Activated CD8-positive, alpha-beta T cell treated with anti-CD3 and anti-CD28 coated beads for 36 hours (primary cell): ENCODE measurements at regions not wholly inside any gene's neighbourhood (a gene's known extent, or its start where the extent isn't known, plus 50 kb on each side); places are given as distances from the start of the nearest gene placed in this dataset.

Source experiments
- ATAC-seq: fragments of 200-7000 bp; cut with Tn5 transposase; one replicate; pipeline ENCODE4 v1.10.0; 2021; ENCODE audit warnings: mild to moderate bottlenecking, moderate library complexity
- CTCF ChIA-PET: fragments of 350-600 bp; sonication (Branson Sonifier 250); formaldehyde crosslinking; loops from one replicate; lab custom pipeline; 2021; ENCODE audit warnings: antibody characterized with exemption; lab: Charles Lee
- POLR2A ChIA-PET: fragments of 350-600 bp; sonication (Branson Sonifier 250); formaldehyde crosslinking; loops from one replicate; lab custom pipeline; 2021; ENCODE audit warnings: antibody characterized with exemption; lab: Charles Lee
- DNase-seq: peaks from one replicate; pipeline ENCODE4 v3.0.0-alpha.2; 2020
- H3K27ac Mint-ChIP-seq: one replicate; pipeline ENCODE4 v1.8.0; 2021; ENCODE audit warnings: mild to moderate bottlenecking, mixed read lengths
- H3K27me3 Mint-ChIP-seq: one replicate; pipeline ENCODE4 v1.8.0; 2021; ENCODE audit warnings: mixed read lengths
- H3K36me3 Mint-ChIP-seq: one replicate; pipeline ENCODE4 v1.8.0; 2021; ENCODE audit warnings: low read depth, mixed read lengths
- H3K4me1 Mint-ChIP-seq: one replicate; pipeline ENCODE4 v1.8.0; 2021; ENCODE audit warnings: low read depth, mixed read lengths
- H3K4me3 Mint-ChIP-seq: one replicate; pipeline ENCODE4 v1.8.0; 2021; ENCODE audit warnings: mild to moderate bottlenecking, moderate library complexity, mixed read lengths
- H3K9me3 Mint-ChIP-seq: one replicate; pipeline ENCODE4 v1.8.0; 2021; ENCODE audit warnings: mixed read lengths
- CTCF ChIP-seq: fragments of 200-600 bp; IDR thresholded peaks from one replicate; pipeline ENCODE4 v1.8.0; 2022; ENCODE audit warnings: antibody characterized with exemption, mild to moderate bottlenecking
- intact Hi-C: fragments of 100-400 bp; cut with micrococcal nuclease; formaldehyde crosslinking; loops from one replicate; pipeline ENCODE4 v1.10.0; 2022

GRCh38 chr10:121322776-121323175 lies 275.5 kb downstream of the FGFR2 start:
- Mint-ChIP-seq H3K4me3 (no peak overlapping the region), H3K9me3 (peaks cover 2% of the 10 kb centered on the region)
- POLR2A ChIA-PET = no interaction called here

DNA sequence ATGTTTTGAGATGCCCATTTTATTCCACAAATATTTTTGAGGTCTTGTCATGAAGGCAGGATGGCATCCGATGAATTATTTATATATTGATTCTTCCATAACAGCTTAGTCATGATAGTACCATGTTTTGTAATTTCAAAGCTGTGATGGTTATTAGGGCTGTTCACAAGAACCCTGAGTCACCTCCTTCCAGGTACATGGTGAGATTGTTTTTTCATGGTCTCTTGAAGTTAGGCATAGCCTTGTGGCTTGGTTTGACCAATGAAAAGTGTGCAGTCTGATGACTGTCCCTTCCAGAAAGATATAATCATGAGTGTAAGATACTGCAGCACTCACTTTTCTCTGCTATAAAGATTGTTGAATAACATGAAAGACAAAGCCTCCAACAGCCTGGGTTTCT lies 274.8 kb downstream of the FGFR2 start:
- TF ChIP-seq CTCF = no peak
- no peak overlapping the region for H3K4me3 Mint-ChIP-seq
- POLR2A ChIA-PET = no interaction called here
- no peaks in the 10 kb centered on the region for H3K36me3 Mint-ChIP-seq
- DNase-seq (no peak), ATAC-seq (no peak)
- no peak overlapping the region for H3K27ac Mint-ChIP-seq
- intact Hi-C loops = no loop called here
- CTCF ChIA-PET = no interaction called here
- peaks cover 2% of the 10 kb centered on the region for H3K9me3 Mint-ChIP-seq
- no peaks in the 10 kb centered on the region for H3K4me1 Mint-ChIP-seq
- peaks cover 2% of the 10 kb centered on the region for H3K27me3 Mint-ChIP-seq

More at GRCh38 chr10:121322776-121323175, 275.5 kb downstream of the FGFR2 start:
- peaks cover 2% of the 10 kb centered on the region for H3K27me3 Mint-ChIP-seq
- intact Hi-C loops = no loop called here
- ATAC-seq (no peak), DNase-seq (no peak)
- no peaks in the 10 kb centered on the region for H3K36me3 Mint-ChIP-seq
- CTCF ChIA-PET = no interaction called here
- TF ChIP-seq CTCF = no peak
- no peaks in the 10 kb centered on the region for H3K4me1 Mint-ChIP-seq
- no peak overlapping the region for H3K27ac Mint-ChIP-seq

DNA sequence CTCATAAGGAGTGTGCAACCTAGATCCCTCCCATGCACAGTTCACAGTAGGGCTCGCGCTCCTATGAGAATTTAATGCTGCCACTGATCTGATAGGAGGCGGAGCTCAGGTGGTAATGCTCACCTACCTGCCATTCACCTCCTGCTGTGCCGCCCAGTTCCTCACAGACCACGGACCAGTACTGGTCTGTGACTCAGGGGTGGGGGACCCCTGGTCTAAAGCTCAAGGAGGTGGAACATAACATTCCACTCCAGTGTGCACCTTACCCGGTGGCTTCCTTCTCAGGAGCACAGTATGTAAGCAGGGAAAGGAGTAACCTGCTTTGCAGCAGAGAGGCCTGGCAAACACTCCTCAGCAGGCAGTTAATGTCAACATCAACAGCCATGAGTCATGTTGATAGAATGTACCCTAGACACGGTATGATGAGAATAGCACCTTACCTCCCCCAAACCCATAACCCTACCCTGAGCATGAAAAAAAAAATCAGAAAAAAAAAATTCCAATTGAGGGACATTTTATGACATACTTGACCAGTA lies 273.5 kb downstream of the FGFR2 start:
- ChIA-PET CTCF (no interaction called here), POLR2A (interaction anchor here (0.6 kb wide), 1 partner anchor 317 kb away, joined by 3 read pairs; no protein-coding TSS in a partner anchor)
- intact Hi-C loops = no loop called here
- no peak for ATAC-seq
- Mint-ChIP-seq H3K27ac (no peak overlapping the region), H3K27me3 (no peaks in the 10 kb centered on the region), H3K9me3 (peaks cover 2% of the 10 kb centered on the region), H3K4me3 (no peak overlapping the region), H3K4me1 (no peaks in the 10 kb centered on the region), H3K36me3 (no peaks in the 10 kb centered on the region)
- TF ChIP-seq CTCF = no peak
- no peak for DNase-seq

GRCh38 chr10:121325490-121326231 lies 272.6 kb downstream of the FGFR2 start:
- no peak overlapping the region for H3K27ac Mint-ChIP-seq
- no peaks in the 10 kb centered on the region for H3K4me1 Mint-ChIP-seq
- POLR2A ChIA-PET = interaction anchor here (0.6 kb wide), 1 partner anchor 317 kb away, joined by 3 read pairs; no protein-coding TSS in a partner anchor
- peaks cover 2% of the 10 kb centered on the region for H3K9me3 Mint-ChIP-seq
- CTCF ChIA-PET = no interaction called here
- no peak overlapping the region for H3K4me3 Mint-ChIP-seq
- DNase-seq = no peak
- no peaks in the 10 kb centered on the region for H3K27me3 Mint-ChIP-seq
- no peak for TF ChIP-seq CTCF
- intact Hi-C loops = no loop called here
- no peak for ATAC-seq
- no peaks in the 10 kb centered on the region for H3K36me3 Mint-ChIP-seq

DNA sequence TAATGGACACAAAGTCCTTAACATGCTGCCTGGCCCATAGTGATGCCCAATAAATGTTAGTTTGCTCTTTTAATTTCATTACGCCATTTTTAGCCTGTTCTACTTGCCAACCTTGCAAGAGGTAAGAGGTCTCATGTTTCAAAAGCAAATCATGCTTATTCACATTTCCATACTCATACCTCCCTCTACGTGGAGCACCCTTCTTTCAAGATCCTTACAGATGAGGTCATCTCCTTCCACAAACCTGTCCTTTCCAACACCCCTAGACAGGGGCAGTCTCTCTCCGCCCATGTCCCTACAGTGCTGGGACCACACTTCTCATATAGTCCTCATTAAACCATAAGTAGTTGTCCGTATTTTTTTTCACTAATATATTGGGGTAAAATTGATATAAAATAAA lies 271.3 kb downstream of the FGFR2 start:
- no peak overlapping the region for H3K27ac Mint-ChIP-seq
- ATAC-seq (no peak), DNase-seq (no peak)
- no peaks in the 10 kb centered on the region for H3K4me1 Mint-ChIP-seq
- H3K27me3 Mint-ChIP-seq = no peaks in the 10 kb centered on the region
- intact Hi-C loops = no loop called here
- CTCF ChIA-PET = no interaction called here
- H3K36me3 Mint-ChIP-seq = no peaks in the 10 kb centered on the region
- H3K9me3 Mint-ChIP-seq = peaks cover 2% of the 10 kb centered on the region
- H3K4me3 Mint-ChIP-seq = no peak overlapping the region
- TF ChIP-seq CTCF = no peak
- POLR2A ChIA-PET = no interaction called here
